T-cell (primary cell): ENCODE measurements at regions not wholly inside any gene's neighbourhood (a gene's known extent, or its start where the extent isn't known, plus 50 kb on each side); places are given as distances from the start of the nearest gene placed in this dataset.

Experiments used
- ATAC-seq, 4 experiments: fragments of 200-7000 bp in 3 of 4; fragments of 150-1000 bp in 1 of 4; cut with Tn5 transposase; replicated peaks in 1 of 4; 1 replicate in 3 of 4; 2 replicates in 1 of 4; pipeline ENCODE4 v1.10.0; 2021; ENCODE audit warnings: moderate library complexity in 3 of 4, mild to moderate bottlenecking in 2 of 4, moderate number of reproducible peaks in 1 of 4
- CTCF ChIA-PET, 2 donors: fragments of 300-600 bp; sonication (Branson Sonifier 250); formaldehyde crosslinking; loops; one replicate each; lab custom pipeline; 2022; ENCODE audit warnings: antibody characterized with exemption in 2 of 2; lab: Charles Lee
- POLR2A ChIA-PET, 2 donors: fragments of 300-600 bp; sonication (Branson Sonifier 250); formaldehyde crosslinking; loops; one replicate each; lab custom pipeline; 2022; ENCODE audit warnings: antibody characterized with exemption in 2 of 2; lab: Charles Lee
- DNase-seq, 35 experiments: peaks; one replicate each; pipeline versions ENCODE4 v3.0.0 to v3.0.0-alpha.2; 2013 to 2023
- H3K27ac ChIP-seq: one replicate; pipeline ENCODE4 v1.5.1; 2013; ENCODE audit warnings: low read length
- H3K27me3 ChIP-seq, 2 experiments: replicated peaks in 1 of 2; 1 replicate in 1 of 2; 2 replicates in 1 of 2; pipeline versions ENCODE4 v1.6.1 to v1.7.0; 2013; ENCODE audit warnings: low read length in 1 of 2, mixed read lengths in 1 of 2; ENCODE audit not compliant: control insufficient read depth in 2 of 2, insufficient read depth in 2 of 2; ENCODE audit errors: extremely low read depth in 1 of 2
- H3K36me3 ChIP-seq, 2 donors: 1 replicate in 1 of 2; 2 replicates in 1 of 2; pipeline versions ENCODE4 v1.6.1 to v1.7.0; 2013; ENCODE audit warnings: low read length in 1 of 2; ENCODE audit not compliant: control insufficient read depth in 2 of 2, insufficient read depth in 1 of 2; ENCODE audit errors: extremely low read depth in 1 of 2
- H3K4me1 ChIP-seq, 2 experiments: 1 replicate in 1 of 2; 2 replicates in 1 of 2; pipeline versions ENCODE4 v1.6.1 to v1.7.0; 2013; ENCODE audit warnings: low read length in 2 of 2, mixed read lengths in 1 of 2; ENCODE audit not compliant: insufficient read depth in 2 of 2, control insufficient read depth in 1 of 2; ENCODE audit errors: extremely low read depth in 1 of 2
- H3K4me3 ChIP-seq, 2 donors: 1 replicate in 1 of 2; 2 replicates in 1 of 2; pipeline versions ENCODE4 v1.5.1 to v1.7.0; 2013; ENCODE audit warnings: mild to moderate bottlenecking in 2 of 2, low read length in 1 of 2, moderate library complexity in 1 of 2; ENCODE audit not compliant: control insufficient read depth in 1 of 2; ENCODE audit errors: extremely low read depth in 1 of 2
- H3K9me3 ChIP-seq: 2 replicates; pipeline ENCODE4 v1.7.0; 2013
- H3K27ac Mint-ChIP-seq, 2 donors: one replicate each; pipeline ENCODE4 v1.8.0; 2020 to 2021; ENCODE audit warnings: mild to moderate bottlenecking in 2 of 2, mixed read lengths in 2 of 2
- H3K27me3 Mint-ChIP-seq, 2 donors: one replicate each; pipeline ENCODE4 v1.8.0; 2021 to 2022; ENCODE audit warnings: mixed read lengths in 2 of 2
- H3K36me3 Mint-ChIP-seq: one replicate; pipeline ENCODE4 v1.8.0; 2021; ENCODE audit warnings: mixed read lengths
- H3K4me1 Mint-ChIP-seq, 3 donors: one replicate each; pipeline ENCODE4 v1.8.0; 2020 to 2022; ENCODE audit warnings: mixed read lengths in 3 of 3, mild to moderate bottlenecking in 1 of 3
- H3K4me3 Mint-ChIP-seq, 3 donors: one replicate each; pipeline ENCODE4 v1.8.0; 2020 to 2022; ENCODE audit warnings: mild to moderate bottlenecking in 3 of 3, mixed read lengths in 3 of 3, moderate library complexity in 3 of 3
- H3K9me3 Mint-ChIP-seq, 3 donors: one replicate each; pipeline ENCODE4 v1.8.0; 2020 to 2022; ENCODE audit warnings: mixed read lengths in 3 of 3
- WGBS: methylation state at CpG from one replicate; pipeline ENCODE4 v1.1.5; 2013; ENCODE audit warnings: missing lambda C conversion rate; ENCODE audit not compliant: insufficient coverage; 5-methylcytosine and 5-hydroxymethylcytosine counted together

- CTCF ChIA-PET: no interaction called here
- Mint-ChIP-seq H3K4me3 (no peak overlapping the region), H3K36me3 (no peaks in the 10 kb centered on the region), H3K27ac (no peak overlapping the region), H3K27me3 (peaks cover 0 to 5% of the 10 kb centered on the region in 2 donors), H3K9me3 (peaks cover 0 to 5% (median 0%) of the 10 kb centered on the region in 3 donors), H3K4me1 (no peaks in the 10 kb centered on the region)
- Histone ChIP-seq H3K9me3 (no peaks in the 10 kb centered on the region), H3K27me3 (no peaks in the 10 kb centered on the region), H3K27ac (no peak overlapping the region), H3K4me1 (no peaks in the 10 kb centered on the region), H3K4me3 (no peak overlapping the region), H3K36me3 (no peaks in the 10 kb centered on the region)
- POLR2A ChIA-PET: interaction anchor here in 1 of 2 donors (0.6 kb wide), 1 partner anchor 65 kb away, joined by 3 read pairs; no protein-coding TSS in a partner anchor
- no CpG with 5 or more reads among the region's 2 CpGs for WGBS
- ATAC-seq: no peak
- no peak for DNase-seq
Observed at GRCh38 chrX:62839596-62839995, 511.5 kb downstream of the SPIN4 start.
